ENCODE measurements at regions not wholly inside any gene's neighbourhood (a gene's known extent, or its start where the extent isn't known, plus 50 kb on each side); places are given as distances from the start of the nearest gene placed in this dataset.

DNA sequence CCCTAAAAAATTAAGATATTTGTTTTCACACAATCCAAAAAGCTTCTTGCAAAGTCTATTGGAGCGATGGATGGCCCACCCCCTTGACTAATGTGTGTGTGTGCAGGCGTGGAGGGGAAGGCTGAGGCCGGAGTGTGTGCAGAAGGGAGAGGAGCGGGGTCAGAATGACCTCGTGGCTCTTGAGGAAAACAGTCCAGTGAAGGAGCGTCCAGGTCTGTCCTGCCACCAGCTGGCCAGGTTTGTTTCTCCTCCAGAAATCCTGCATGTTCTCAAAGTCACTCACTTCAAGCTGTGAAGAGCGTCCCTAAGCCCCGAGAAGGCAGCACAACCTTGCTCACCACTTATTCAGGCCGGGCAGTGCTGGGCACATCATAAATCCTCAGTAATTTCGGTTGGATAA, 69.5 kb upstream of the SSX2IP start:
- TF ChIP-seq, protein P1, sequence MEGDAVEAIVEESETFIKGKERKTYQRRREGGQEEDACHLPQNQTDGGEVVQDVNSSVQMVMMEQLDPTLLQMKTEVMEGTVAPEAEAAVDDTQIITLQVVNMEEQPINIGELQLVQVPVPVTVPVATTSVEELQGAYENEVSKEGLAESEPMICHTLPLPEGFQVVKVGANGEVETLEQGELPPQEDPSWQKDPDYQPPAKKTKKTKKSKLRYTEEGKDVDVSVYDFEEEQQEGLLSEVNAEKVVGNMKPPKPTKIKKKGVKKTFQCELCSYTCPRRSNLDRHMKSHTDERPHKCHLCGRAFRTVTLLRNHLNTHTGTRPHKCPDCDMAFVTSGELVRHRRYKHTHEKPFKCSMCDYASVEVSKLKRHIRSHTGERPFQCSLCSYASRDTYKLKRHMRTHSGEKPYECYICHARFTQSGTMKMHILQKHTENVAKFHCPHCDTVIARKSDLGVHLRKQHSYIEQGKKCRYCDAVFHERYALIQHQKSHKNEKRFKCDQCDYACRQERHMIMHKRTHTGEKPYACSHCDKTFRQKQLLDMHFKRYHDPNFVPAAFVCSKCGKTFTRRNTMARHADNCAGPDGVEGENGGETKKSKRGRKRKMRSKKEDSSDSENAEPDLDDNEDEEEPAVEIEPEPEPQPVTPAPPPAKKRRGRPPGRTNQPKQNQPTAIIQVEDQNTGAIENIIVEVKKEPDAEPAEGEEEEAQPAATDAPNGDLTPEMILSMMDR (IDR thresholded peaks at IDR 0.05; ENCODE audit: extremely low read depth, insufficient read depth, missing control alignments), result no peak
- DNase-seq (ENCODE audit: low spot score), result no peak
- in situ Hi-C loops (cut with MboI; ENCODE audit: low pct_unique_long_range_greater_than_20kb, low sequenced_read_pairs, unreplicated experiment), result loop anchor here (10.0 to 25.0 kb wide), 3 partner anchors 325 to 847 kb away; no protein-coding TSS in a partner anchor

DNA sequence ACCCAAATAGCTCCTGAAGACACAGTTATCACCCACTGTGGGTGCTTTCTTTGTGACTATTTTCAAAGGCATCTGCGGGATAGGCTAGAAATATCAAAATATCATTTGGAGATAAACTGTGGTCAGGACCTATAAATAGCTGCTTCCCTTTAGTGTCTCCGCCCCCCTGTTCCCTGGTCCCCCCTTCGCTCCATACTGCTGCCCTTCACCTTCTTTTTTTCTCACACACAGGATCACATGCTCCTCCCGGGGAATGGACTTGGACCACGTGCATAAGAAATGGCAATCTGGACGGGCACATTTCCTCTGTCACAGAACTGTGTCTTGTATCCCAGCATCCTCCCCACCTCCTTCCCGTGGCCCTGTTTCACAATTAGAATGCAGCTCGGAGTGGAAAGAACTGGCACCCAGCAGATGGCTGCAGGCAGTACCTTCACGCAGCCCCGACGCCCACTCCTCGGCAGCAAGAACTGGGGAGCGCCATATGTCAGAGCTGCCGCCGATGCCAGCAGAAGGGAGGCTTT, 68.8 kb upstream of the SSX2IP start:
- TF ChIP-seq, protein P1 (IDR thresholded peaks at IDR 0.05; ENCODE audit: extremely low read depth, insufficient read depth, missing control alignments), result no peak
- DNase-seq (ENCODE audit: low spot score), result no peak
- in situ Hi-C loops (cut with MboI; ENCODE audit: low pct_unique_long_range_greater_than_20kb, low sequenced_read_pairs, unreplicated experiment), result loop anchor here (10.0 to 25.0 kb wide), 3 partner anchors 324 to 847 kb away; no protein-coding TSS in a partner anchor

DNA sequence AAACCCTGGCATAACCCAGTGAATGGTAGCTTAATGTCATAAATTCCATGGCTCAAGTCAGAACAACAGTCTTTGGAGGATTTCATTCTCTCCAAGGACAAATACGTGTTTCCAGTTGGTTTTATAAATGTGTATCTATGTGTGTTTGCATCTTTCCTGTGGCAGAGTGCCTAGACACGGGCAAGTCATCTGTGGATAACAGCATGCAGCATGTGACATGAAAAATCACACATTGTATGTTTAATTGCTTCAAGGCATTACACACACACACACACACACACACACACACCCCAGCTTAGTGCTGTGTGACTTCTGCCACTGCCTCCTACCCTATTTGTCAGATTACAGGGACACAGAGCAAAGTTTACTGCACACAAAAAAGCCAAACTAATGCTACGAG, 68.2 kb upstream of the SSX2IP start:
- TF ChIP-seq, protein P1 (IDR thresholded peaks at IDR 0.05; ENCODE audit: extremely low read depth, insufficient read depth, missing control alignments), result no peak
- in situ Hi-C loops (cut with MboI; ENCODE audit: low pct_unique_long_range_greater_than_20kb, low sequenced_read_pairs, unreplicated experiment), result loop anchor here (10.0 to 25.0 kb wide), 3 partner anchors 324 to 846 kb away; no protein-coding TSS in a partner anchor
- no peak for DNase-seq (ENCODE audit: low spot score)

DNA sequence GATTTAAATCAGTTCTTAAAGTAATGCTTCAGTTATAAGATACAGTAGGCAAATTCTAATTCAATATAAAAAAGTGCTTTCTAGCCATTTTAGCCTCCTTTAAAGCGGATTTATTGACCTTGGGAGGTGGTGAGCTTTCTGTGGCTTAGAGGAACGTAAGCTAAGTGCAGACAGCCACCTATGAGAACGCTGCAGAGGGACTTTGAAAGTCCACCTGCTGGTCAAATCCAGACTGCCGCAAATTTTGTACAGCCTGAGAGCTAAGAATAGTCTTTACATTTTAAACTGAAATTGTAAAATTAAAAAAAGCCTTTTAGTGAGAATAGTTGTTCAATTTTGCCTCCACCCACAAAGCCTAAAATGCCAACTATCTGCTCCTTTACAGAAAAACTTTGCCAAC, 67.0 kb upstream of the SSX2IP start:
- in situ Hi-C loops (cut with MboI; ENCODE audit: low pct_unique_long_range_greater_than_20kb, low sequenced_read_pairs, unreplicated experiment), result loop anchor here (10.0 to 25.0 kb wide), 3 partner anchors 322 to 845 kb away; no protein-coding TSS in a partner anchor
- no peak for DNase-seq (ENCODE audit: low spot score)
- TF ChIP-seq, protein P1 (IDR thresholded peaks at IDR 0.05; ENCODE audit: extremely low read depth, insufficient read depth, missing control alignments), result no peak

DNA sequence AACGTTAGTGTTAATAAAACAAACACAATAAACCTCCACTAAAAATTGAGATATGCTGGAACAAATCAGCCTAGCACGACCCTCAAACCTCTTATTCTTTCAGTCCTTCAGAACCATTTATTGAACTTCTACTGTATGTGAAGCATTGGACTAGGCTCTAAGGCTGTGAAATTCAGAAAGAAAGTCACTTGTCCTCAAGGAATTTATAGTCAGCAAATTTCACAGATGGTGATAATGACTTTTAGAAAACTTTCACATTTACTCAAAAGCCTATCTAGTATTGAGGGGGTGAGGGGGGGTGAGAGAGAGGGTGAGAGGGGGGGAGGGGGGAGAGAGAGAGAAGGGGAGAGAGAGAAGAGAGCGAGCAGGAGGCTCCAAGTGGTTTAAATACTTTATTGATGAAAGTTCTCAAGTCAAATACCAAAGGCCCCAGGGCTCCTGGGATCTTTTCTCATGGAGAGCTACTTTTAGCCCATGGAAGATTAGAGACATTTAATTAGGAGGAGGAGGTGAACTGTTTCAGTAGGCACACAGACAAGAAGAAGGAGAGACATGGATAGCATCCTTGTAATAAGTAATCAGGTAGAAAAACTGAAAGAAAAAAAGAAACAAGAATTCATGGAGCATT, 66.3 kb upstream of the SSX2IP start:
- in situ Hi-C loops (cut with MboI; ENCODE audit: low pct_unique_long_range_greater_than_20kb, low sequenced_read_pairs, unreplicated experiment), result loop anchor here (10.0 to 25.0 kb wide), 3 partner anchors 322 to 844 kb away; no protein-coding TSS in a partner anchor
- TF ChIP-seq, protein P1 (IDR thresholded peaks at IDR 0.05; ENCODE audit: extremely low read depth, insufficient read depth, missing control alignments), result no peak

DNA sequence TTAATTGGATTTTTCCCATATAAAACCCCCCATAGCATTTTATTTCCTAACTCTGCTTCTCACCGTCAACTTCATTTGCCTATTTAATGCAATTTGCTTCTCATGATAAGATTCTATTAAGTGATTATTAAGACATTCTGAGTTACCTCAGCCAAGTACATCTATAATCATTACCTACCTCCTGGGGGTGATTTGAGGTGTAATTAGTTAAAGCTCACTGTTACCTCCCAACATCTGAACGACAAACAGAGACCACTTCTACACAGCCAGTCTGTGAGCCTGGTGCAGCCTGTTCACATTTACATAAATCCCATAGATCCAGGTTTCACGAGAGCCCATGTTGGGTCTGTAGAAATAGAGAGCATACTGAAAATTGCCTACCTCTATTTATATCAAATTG, 65.7 kb upstream of the SSX2IP start:
- in situ Hi-C loops (cut with MboI; ENCODE audit: low pct_unique_long_range_greater_than_20kb, low sequenced_read_pairs, unreplicated experiment), result loop anchor here (10.0 to 25.0 kb wide), 3 partner anchors 321 to 844 kb away; no protein-coding TSS in a partner anchor
- DNase-seq (ENCODE audit: low spot score), result no peak
- TF ChIP-seq, protein P1 (IDR thresholded peaks at IDR 0.05; ENCODE audit: extremely low read depth, insufficient read depth, missing control alignments), result no peak

More for the DNA sequence above, 66.3 kb upstream of the SSX2IP start:
- no peak for DNase-seq (ENCODE audit: low spot score)
